ENCODE measurements at regions not wholly inside any gene's neighbourhood (a gene's known extent, or its start where the extent isn't known, plus 50 kb on each side); places are given as distances from the start of the nearest gene placed in this dataset.

- H3K4me3 ChIP-seq (ENCODE audit: low read depth, low read length), result no peak overlapping the region
- no peak for DNase-seq (ENCODE audit: low read depth, low spot score)
- no peak for TF ChIP-seq CTCF (IDR thresholded peaks at IDR 0.05; ENCODE audit: low read depth, low read length)
- in situ Hi-C loops (cut with HindIII; ENCODE audit: low sequenced_read_pairs), result no loop called here
Observed at GRCh38 chr15:24819680-24820079, 135.1 kb upstream of the SNRPN start.

- no peak for DNase-seq (ENCODE audit: low read depth, low spot score)
- TF ChIP-seq CTCF (IDR thresholded peaks at IDR 0.05; ENCODE audit: low read depth, low read length), result no peak
- in situ Hi-C loops (cut with HindIII; ENCODE audit: low sequenced_read_pairs), result no loop called here
- H3K4me3 ChIP-seq (ENCODE audit: low read depth, low read length), result no peak overlapping the region
Observed at GRCh38 chr15:24823473-24823872, 131.3 kb upstream of the SNRPN start.

- no peak for TF ChIP-seq CTCF (IDR thresholded peaks at IDR 0.05; ENCODE audit: low read depth, low read length)
- in situ Hi-C loops (cut with HindIII; ENCODE audit: low sequenced_read_pairs), result no loop called here
- DNase-seq (ENCODE audit: low read depth, low spot score), result no peak
- H3K4me3 ChIP-seq (ENCODE audit: low read depth, low read length), result no peak overlapping the region
Observed at GRCh38 chr15:24832282-24832681, 122.5 kb upstream of the SNRPN start.

GRCh38 chr15:24835301-24835700 is 119.5 kb upstream of the SNRPN start:
- in situ Hi-C loops (cut with HindIII; ENCODE audit: low sequenced_read_pairs), result no loop called here
- no peak for TF ChIP-seq CTCF (IDR thresholded peaks at IDR 0.05; ENCODE audit: low read depth, low read length)
- no peak overlapping the region for H3K4me3 ChIP-seq (ENCODE audit: low read depth, low read length)
- no peak for DNase-seq (ENCODE audit: low read depth, low spot score)

GRCh38 chr15:24848050-24848449 is 106.7 kb upstream of the SNRPN start:
- peak overlapping the region; percentile 40 for H3K4me3 ChIP-seq (ENCODE audit: low read depth, low read length)
- TF ChIP-seq CTCF (IDR thresholded peaks at IDR 0.05; ENCODE audit: low read depth, low read length), result no peak
- peak; percentile 52 for DNase-seq (ENCODE audit: low read depth, low spot score)
- in situ Hi-C loops (cut with HindIII; ENCODE audit: low sequenced_read_pairs), result no loop called here

GRCh38 chr15:24856397-24857390 is 98.1 kb upstream of the SNRPN start:
- TF ChIP-seq CTCF (IDR thresholded peaks at IDR 0.05; ENCODE audit: low read depth, low read length), result peak; percentile 6
- in situ Hi-C loops (cut with HindIII; ENCODE audit: low sequenced_read_pairs), result no loop called here
- peak; percentile 62 for DNase-seq (ENCODE audit: low read depth, low spot score)
- H3K4me3 ChIP-seq (ENCODE audit: low read depth, low read length), result peak overlapping the region; percentile 36

Data from astrocyte of the spinal cord (primary cell).